GM10266 (cell line): ENCODE measurements at regions not wholly inside any gene's neighbourhood (a gene's known extent, or its start where the extent isn't known, plus 50 kb on each side); places are given as distances from the start of the nearest gene placed in this dataset.

Experiments used
- DNase-seq: peaks from one replicate; pipeline ENCODE4 v3.0.0; 2012; ENCODE audit errors: extremely low spot score
- CTCF ChIP-seq: IDR thresholded peaks from 2 replicates; pipeline ENCODE4 v1.5.1; 2012; ENCODE audit warnings: mild to moderate bottlenecking, low read depth; ENCODE audit not compliant: control insufficient read depth, insufficient read depth; ENCODE audit errors: missing control alignments

DNA sequence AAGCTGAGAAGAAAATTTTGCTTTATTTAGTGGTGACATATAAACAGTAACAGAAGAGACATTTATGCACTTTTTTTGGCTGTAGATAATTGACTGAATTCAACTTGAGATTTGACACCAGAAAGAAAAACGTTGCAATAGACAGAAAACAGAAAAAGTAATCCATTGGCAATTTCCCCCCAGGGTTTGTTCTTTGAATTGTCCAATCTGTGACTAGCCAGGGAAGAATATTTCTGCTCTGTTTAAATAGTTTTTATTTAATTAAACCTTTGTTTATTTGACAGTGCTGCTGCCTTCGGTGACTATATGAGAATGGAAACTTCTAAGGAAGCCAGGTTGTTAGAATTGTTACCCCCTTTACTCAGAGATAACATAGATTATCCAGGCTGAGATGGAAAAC is 210.6 kb downstream of the DEPDC1B start:
- TF ChIP-seq CTCF: no peak
- no peak for DNase-seq

DNA sequence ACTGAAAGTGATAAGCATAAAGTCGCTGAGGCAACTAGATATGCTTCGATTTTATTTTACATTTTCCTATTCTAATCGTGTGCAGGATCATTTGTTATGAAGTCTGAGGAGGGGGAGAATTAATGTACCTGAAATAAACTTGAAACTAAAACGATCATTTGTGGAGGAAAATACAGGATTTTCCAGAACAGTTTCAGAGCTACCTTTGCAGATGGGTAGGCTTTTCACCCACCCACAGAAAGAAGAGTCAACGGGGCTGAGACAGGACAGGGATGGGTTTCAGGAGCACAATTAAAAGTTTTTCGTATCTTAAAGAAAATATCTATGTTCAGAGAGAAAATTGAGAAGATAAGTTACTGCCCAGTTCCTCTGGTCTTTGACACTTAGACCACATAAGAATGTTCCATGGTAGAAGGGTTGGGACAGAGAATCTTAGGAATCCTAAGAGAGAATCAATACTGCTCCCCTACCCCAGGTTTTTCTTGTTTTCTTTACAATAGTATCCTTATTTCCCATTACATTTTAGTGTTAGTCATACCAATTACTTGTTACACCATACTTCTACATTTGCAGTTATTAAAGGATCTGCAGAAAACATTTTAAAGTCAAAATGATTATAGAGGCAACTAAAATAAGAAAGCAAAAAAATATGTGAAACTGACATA is 211.4 kb downstream of the DEPDC1B start:
- no peak for DNase-seq
- TF ChIP-seq CTCF: no peak

- TF ChIP-seq CTCF: no peak
- DNase-seq: no peak
Measured at GRCh38 chr5:60487885-60488442, 212.0 kb downstream of the DEPDC1B start.

- no peak for DNase-seq
- TF ChIP-seq CTCF: no peak
Measured at GRCh38 chr5:60487476-60487875, 212.5 kb downstream of the DEPDC1B start.

DNA sequence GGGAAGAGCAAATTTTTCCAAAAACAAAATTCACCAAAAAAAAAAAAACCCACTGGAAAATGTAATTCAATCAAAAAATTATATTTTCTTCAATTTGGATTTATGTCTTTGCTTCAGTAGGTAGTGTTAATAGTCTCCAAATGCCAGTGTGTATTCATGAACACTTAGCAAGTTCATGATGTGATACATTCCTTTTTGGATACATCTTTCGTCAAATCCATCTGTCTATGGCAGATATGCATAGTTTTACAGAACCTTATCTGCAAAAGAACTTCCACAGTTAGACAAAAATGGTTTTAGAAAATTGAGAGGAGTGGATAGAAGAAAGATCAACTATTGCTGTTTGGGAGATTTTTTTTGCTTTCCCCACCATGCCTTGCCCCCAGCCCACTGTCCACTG is 214.6 kb downstream of the DEPDC1B start:
- no peak for DNase-seq
- no peak for TF ChIP-seq CTCF

GRCh38 chr5:60483050-60483449 is 216.9 kb downstream of the DEPDC1B start:
- no peak for DNase-seq
- no peak for TF ChIP-seq CTCF

- DNase-seq: no peak
- TF ChIP-seq CTCF: no peak
Measured at GRCh38 chr5:60482301-60482700, 217.7 kb downstream of the DEPDC1B start.
